ENCODE measurements at regions not wholly inside any gene's neighbourhood (a gene's known extent, or its start where the extent isn't known, plus 50 kb on each side); places are given as distances from the start of the nearest gene placed in this dataset.

DNA sequence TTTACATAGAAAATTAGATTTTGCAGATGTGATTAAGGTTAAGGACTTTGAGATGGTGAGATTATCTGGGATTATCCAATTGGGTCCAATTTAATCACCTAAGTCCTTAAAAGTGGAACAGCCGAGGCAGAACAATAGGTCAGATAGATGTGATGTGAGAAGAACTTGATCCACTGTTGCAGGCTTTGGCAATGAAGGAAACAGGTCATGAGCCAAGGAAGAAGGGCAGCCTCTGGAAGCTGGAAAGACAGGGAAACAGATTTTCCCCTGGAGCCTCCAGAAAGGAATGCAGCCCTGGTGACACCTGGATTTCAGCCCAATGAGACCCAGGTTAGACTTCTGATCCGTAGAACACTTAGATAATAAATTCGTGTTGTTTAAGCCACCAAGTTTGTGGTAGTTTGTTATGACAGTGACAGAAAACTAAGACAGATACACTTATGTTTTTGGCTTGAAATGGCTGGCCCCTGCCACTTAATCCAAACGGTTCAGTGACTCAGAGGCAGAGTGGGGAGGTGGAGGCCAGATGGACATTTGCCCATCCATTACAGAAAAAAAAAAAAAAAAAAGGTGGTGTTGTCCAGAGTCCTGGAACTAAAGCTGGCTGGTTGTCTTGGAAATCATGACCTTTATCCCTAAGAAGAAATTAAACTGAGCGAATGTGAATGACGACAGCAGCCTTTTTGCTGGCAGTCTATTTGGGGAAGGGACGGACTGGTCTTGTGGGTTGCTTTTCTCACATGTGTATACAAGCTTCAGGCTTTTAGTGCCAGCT, 181.9 kb upstream of the NRXN3 start:
- Histone ChIP-seq H2AFZ (ENCODE audit: low read depth) (no peak overlapping the region), H3K9me2 (no peaks in the 10 kb centered on the region), H3K4me1 (ENCODE audit: control insufficient read depth in 1 of 2, insufficient read depth in 2 of 2, low read depth in 1 of 2, low read length in 1 of 2) (no peaks in the 10 kb centered on the region), H3K79me2 (ENCODE audit: insufficient read depth) (no peaks in the 10 kb centered on the region), H3K36me3 (replicated peaks in 1 of 2; ENCODE audit: control insufficient read depth in 1 of 2, insufficient read depth in 2 of 2, low read length in 1 of 2) (no peaks in the 10 kb centered on the region), H3F3A (replicated peaks; ENCODE audit: insufficient read depth) (no peaks in the 10 kb centered on the region), H3K9me3 (no peaks in the 10 kb centered on the region), H3K4me2 (no peak overlapping the region), H3K27ac (ENCODE audit: low read depth in 2 of 2, low read length in 1 of 2) (no peak overlapping the region), H4K20me1 (ENCODE audit: insufficient read depth) (no peaks in the 10 kb centered on the region), H3K9ac (no peak overlapping the region), H3K4me3 (ENCODE audit: low read depth in 2 of 2, low read length in 1 of 2) (no peak overlapping the region), H3K27me3 (ENCODE audit: insufficient read depth) (no peaks in the 10 kb centered on the region)
- TF ChIP-seq FOSL2 (IDR thresholded peaks at IDR 0.05; ENCODE audit: borderline replicate concordance, low read depth) (no peak), NRF1 (IDR thresholded peaks at IDR 0.05; ENCODE audit: low read depth, low read length) (no peak), FOXJ3 (CRISPR knock-in tag; IDR thresholded peaks at IDR 0.05) (no peak), RCOR1 (IDR thresholded peaks at IDR 0.05; ENCODE audit: low read length) (no peak), TEAD4 (IDR thresholded peaks at IDR 0.05; ENCODE audit: borderline replicate concordance, insufficient read depth) (no peak), CHD2 (IDR thresholded peaks at IDR 0.05; ENCODE audit: low read length, partially characterized antibody) (no peak), JUND (IDR thresholded peaks at IDR 0.05) (no peak), RXRA (IDR thresholded peaks at IDR 0.05; ENCODE audit: borderline replicate concordance, low read depth) (no peak), SMC3 (IDR thresholded peaks at IDR 0.05; ENCODE audit: low read depth, low read length) (no peak)
- TF ChIP-seq, protein P1, sequence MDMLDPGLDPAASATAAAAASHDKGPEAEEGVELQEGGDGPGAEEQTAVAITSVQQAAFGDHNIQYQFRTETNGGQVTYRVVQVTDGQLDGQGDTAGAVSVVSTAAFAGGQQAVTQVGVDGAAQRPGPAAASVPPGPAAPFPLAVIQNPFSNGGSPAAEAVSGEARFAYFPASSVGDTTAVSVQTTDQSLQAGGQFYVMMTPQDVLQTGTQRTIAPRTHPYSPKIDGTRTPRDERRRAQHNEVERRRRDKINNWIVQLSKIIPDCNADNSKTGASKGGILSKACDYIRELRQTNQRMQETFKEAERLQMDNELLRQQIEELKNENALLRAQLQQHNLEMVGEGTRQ (IDR thresholded peaks at IDR 0.05; ENCODE audit: borderline replicate concordance, low read depth, low read length), result no peak
- TF ChIP-seq, protein P2, sequence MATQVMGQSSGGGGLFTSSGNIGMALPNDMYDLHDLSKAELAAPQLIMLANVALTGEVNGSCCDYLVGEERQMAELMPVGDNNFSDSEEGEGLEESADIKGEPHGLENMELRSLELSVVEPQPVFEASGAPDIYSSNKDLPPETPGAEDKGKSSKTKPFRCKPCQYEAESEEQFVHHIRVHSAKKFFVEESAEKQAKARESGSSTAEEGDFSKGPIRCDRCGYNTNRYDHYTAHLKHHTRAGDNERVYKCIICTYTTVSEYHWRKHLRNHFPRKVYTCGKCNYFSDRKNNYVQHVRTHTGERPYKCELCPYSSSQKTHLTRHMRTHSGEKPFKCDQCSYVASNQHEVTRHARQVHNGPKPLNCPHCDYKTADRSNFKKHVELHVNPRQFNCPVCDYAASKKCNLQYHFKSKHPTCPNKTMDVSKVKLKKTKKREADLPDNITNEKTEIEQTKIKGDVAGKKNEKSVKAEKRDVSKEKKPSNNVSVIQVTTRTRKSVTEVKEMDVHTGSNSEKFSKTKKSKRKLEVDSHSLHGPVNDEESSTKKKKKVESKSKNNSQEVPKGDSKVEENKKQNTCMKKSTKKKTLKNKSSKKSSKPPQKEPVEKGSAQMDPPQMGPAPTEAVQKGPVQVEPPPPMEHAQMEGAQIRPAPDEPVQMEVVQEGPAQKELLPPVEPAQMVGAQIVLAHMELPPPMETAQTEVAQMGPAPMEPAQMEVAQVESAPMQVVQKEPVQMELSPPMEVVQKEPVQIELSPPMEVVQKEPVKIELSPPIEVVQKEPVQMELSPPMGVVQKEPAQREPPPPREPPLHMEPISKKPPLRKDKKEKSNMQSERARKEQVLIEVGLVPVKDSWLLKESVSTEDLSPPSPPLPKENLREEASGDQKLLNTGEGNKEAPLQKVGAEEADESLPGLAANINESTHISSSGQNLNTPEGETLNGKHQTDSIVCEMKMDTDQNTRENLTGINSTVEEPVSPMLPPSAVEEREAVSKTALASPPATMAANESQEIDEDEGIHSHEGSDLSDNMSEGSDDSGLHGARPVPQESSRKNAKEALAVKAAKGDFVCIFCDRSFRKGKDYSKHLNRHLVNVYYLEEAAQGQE (IDR thresholded peaks at IDR 0.05; ENCODE audit: low read depth, low read length), result no peak
- ChIA-PET POLR2A (no interaction called here), CTCF (interaction anchor here (1.3 kb wide), 1 partner anchor 126 kb away, joined by 5 read pairs; no protein-coding TSS in a partner anchor)
- 28% methylated on average over 7 of the region's 7 CpGs for WGBS (ENCODE audit: low lambda C conversion rate)
- DNase-seq, result no peak

DNA sequence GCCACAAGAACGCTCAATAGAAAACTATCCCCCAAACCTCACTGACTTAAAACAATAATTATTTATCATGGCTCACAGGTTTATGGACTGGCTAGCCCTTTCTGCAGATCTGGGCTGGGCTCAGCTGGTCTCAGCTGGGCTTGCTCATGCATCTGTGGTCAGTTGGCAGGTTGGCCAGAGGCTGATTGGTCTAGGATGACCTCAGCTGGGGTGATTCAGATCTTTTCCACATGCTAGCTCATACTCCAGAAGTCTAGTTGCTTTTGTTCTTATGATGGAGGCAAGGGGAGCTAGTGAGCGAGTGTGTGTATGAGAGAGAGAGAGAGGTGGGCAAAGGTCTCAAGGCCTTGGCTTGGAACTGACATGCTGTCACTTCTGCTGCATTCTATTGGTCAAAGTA, 181.2 kb upstream of the NRXN3 start:
- H4K20me1 ChIP-seq (ENCODE audit: insufficient read depth), result no peaks in the 10 kb centered on the region
- H2AFZ ChIP-seq (ENCODE audit: low read depth), result no peak overlapping the region
- no peaks in the 10 kb centered on the region for H3K4me1 ChIP-seq (ENCODE audit: control insufficient read depth in 1 of 2, insufficient read depth in 2 of 2, low read depth in 1 of 2, low read length in 1 of 2)
- no peaks in the 10 kb centered on the region for H3K79me2 ChIP-seq (ENCODE audit: insufficient read depth)
- WGBS (ENCODE audit: low lambda C conversion rate), result 29% methylated on average over 2 of the region's 2 CpGs
- CTCF ChIA-PET, result interaction anchor here (1.3 kb wide), 1 partner anchor 127 kb away, joined by 5 read pairs; no protein-coding TSS in a partner anchor
- DNase-seq, result no peak
- H3K9me3 ChIP-seq, result no peaks in the 10 kb centered on the region
- no peaks in the 10 kb centered on the region for H3K27me3 ChIP-seq (ENCODE audit: insufficient read depth)
- H3K4me2 ChIP-seq, result no peak overlapping the region
- H3K27ac ChIP-seq (ENCODE audit: low read depth in 2 of 2, low read length in 1 of 2), result no peak overlapping the region
- no peak overlapping the region for H3K9ac ChIP-seq
- H3K36me3 ChIP-seq (replicated peaks in 1 of 2; ENCODE audit: control insufficient read depth in 1 of 2, insufficient read depth in 2 of 2, low read length in 1 of 2), result no peaks in the 10 kb centered on the region
- POLR2A ChIA-PET, result no interaction called here
- H3K9me2 ChIP-seq, result no peaks in the 10 kb centered on the region
- H3K4me3 ChIP-seq (ENCODE audit: low read depth in 2 of 2, low read length in 1 of 2), result no peak overlapping the region
- H3F3A ChIP-seq (replicated peaks; ENCODE audit: insufficient read depth), result no peaks in the 10 kb centered on the region
- TF ChIP-seq POLR2AphosphoS5 (IDR thresholded peaks at IDR 0.05; ENCODE audit: low read depth, low read length) (no peak), FOXJ3 (CRISPR knock-in tag; IDR thresholded peaks at IDR 0.05) (no peak), NFIC (IDR thresholded peaks at IDR 0.05; ENCODE audit: borderline replicate concordance) (no peak), FOXM1 (IDR thresholded peaks at IDR 0.05; ENCODE audit: low read depth) (no peak), MXI1 (IDR thresholded peaks at IDR 0.05; ENCODE audit: low read depth, low read length) (no peak), RXRA (IDR thresholded peaks at IDR 0.05; ENCODE audit: borderline replicate concordance, low read depth) (no peak), RFX5 (IDR thresholded peaks at IDR 0.05; ENCODE audit: low read length) (no peak)
- TF ChIP-seq, protein P3, sequence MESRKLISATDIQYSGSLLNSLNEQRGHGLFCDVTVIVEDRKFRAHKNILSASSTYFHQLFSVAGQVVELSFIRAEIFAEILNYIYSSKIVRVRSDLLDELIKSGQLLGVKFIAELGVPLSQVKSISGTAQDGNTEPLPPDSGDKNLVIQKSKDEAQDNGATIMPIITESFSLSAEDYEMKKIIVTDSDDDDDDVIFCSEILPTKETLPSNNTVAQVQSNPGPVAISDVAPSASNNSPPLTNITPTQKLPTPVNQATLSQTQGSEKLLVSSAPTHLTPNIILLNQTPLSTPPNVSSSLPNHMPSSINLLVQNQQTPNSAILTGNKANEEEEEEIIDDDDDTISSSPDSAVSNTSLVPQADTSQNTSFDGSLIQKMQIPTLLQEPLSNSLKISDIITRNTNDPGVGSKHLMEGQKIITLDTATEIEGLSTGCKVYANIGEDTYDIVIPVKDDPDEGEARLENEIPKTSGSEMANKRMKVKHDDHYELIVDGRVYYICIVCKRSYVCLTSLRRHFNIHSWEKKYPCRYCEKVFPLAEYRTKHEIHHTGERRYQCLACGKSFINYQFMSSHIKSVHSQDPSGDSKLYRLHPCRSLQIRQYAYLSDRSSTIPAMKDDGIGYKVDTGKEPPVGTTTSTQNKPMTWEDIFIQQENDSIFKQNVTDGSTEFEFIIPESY (IDR thresholded peaks at IDR 0.05; ENCODE audit: borderline replicate concordance, low read depth), result no peak
- TF ChIP-seq, protein P2 (IDR thresholded peaks at IDR 0.05; ENCODE audit: low read depth, low read length), result no peak
